HepG2 (cell line): ENCODE measurements at regions not wholly inside any gene's neighbourhood (a gene's known extent, or its start where the extent isn't known, plus 50 kb on each side); places are given as distances from the start of the nearest gene placed in this dataset.
"Not testable (repeated sequence)": the region's sequence is repeated elsewhere in the genome, so short reads cannot be mapped to it uniquely, and the experiment has no call there.

Experiments
- ATAC-seq: fragments of 200-7000 bp; cut with Tn5 transposase; 3 replicates; pipeline ENCODE4 v1.9.1; 2020; ENCODE audit warnings: mild to moderate bottlenecking, moderate library complexity
- BruUV-seq: library from RNA; stranded (reverse); fragments of 400-500 nt; replicated peaks from 2 replicates; lab custom pipeline; 2021; lab: Mats Ljungman, UMichigan
- CTCF ChIA-PET: fragments of 300-600 bp; formaldehyde crosslinking; extraction: SDS; loops from one replicate; lab custom pipeline; 2021; ENCODE audit warnings: low total read pairs, inconsistent platforms, low intra/inter-chr PET ratio; lab: Yijun Ruan, JAX
- POLR2A ChIA-PET: fragments of 350-600 bp; sonication (Branson Sonifier 250); formaldehyde crosslinking; loops from one replicate; lab custom pipeline; 2020; ENCODE audit warnings: antibody characterized with exemption, inconsistent platforms; lab: Yijun Ruan, JAX
- DNase-seq: peaks from one replicate; pipeline ENCODE4 v3.0.0-alpha.2; 2015; ENCODE audit warnings: low spot score
- FAIRE-seq: peaks from 3 replicates; lab custom pipeline; 2011; peaks lifted over from hg19 to GRCh38; lab: Jason Lieb, UNC
- H2AFZ ChIP-seq: one replicate; pipeline ENCODE4 v1.6.1; 2011; ENCODE audit warnings: low read length, inconsistent platforms
- H3K27ac ChIP-seq: fragments of 300-600 bp; 3 replicates; pipeline ENCODE4 v1.8.0; 2011; ENCODE audit warnings: mixed run types, mild to moderate bottlenecking, mixed read lengths, low read length, inconsistent platforms; ENCODE audit not compliant: insufficient read depth; ENCODE audit errors: extremely low read length
- H3K27me3 ChIP-seq, 2 experiments: fragments of 200-600 bp in 1 of 2; 2 replicates in 1 of 2; 3 replicates in 1 of 2; pipeline versions ENCODE4 v1.6.0 to v1.8.0; 2011; ENCODE audit warnings: low read length in 2 of 2, mild to moderate bottlenecking in 2 of 2, moderate library complexity in 2 of 2, inconsistent platforms in 1 of 2; ENCODE audit not compliant: insufficient read depth in 2 of 2, control insufficient read depth in 1 of 2
- H3K36me3 ChIP-seq, 2 experiments: fragments of 200-600 bp in 1 of 2; replicated peaks in 1 of 2; 2 replicates in 1 of 2; 3 replicates in 1 of 2; pipeline versions ENCODE4 v1.5.1 to v1.8.0; 2011; ENCODE audit warnings: low read length in 2 of 2, inconsistent platforms in 1 of 2; ENCODE audit not compliant: insufficient read depth in 2 of 2, control insufficient read depth in 1 of 2
- H3K4me1 ChIP-seq: 2 replicates; pipeline ENCODE4 v1.5.1; 2012; ENCODE audit warnings: low read length, inconsistent platforms; ENCODE audit not compliant: insufficient read depth
- H3K4me2 ChIP-seq: 2 replicates; pipeline ENCODE4 v1.6.0; 2011; ENCODE audit warnings: low read depth, low read length, inconsistent platforms
- H3K4me3 ChIP-seq, 3 experiments: fragments of 200-600 bp in 1 of 3; sonication (generic), shearing (Covaris generic) in 1 of 3; replicated peaks in 1 of 3; 2 replicates each; pipeline ENCODE4 v1.5.1; 2011 to 2016; ENCODE audit warnings: low read length in 3 of 3, inconsistent platforms in 2 of 3, low read depth in 2 of 3, mild to moderate bottlenecking in 2 of 3, control low read depth in 1 of 3, mixed read lengths in 1 of 3; ENCODE audit not compliant: insufficient read depth in 1 of 3
- H3K79me2 ChIP-seq: one replicate; pipeline ENCODE4 v1.6.1; 2011; ENCODE audit warnings: low read length, inconsistent platforms; ENCODE audit not compliant: insufficient read depth
- H3K9ac ChIP-seq: 2 replicates; pipeline ENCODE4 v1.6.0; 2011; ENCODE audit warnings: mild to moderate bottlenecking, low read depth, low read length, inconsistent platforms; ENCODE audit not compliant: insufficient read depth
- H3K9me3 ChIP-seq: 2 replicates; pipeline ENCODE4 v1.5.1; 2012; ENCODE audit warnings: mild to moderate bottlenecking, low read length
- H4K20me1 ChIP-seq: 2 replicates; pipeline ENCODE4 v1.6.0; 2011; ENCODE audit warnings: inconsistent platforms, mild to moderate bottlenecking, low read length, moderate library complexity; ENCODE audit not compliant: insufficient read depth
- FOXK2 ChIP-seq: fragments of 450-650 bp; IDR thresholded peaks from 2 replicates; pipeline ENCODE4 v1.6.1; 2016
- ZNF7 ChIP-seq: IDR thresholded peaks from 2 replicates; pipeline ENCODE4 v1.6.1; 2016; ENCODE audit warnings: missing biosample characterization, missing genetic modification reagents
- WGBS: methylation state at CpG from one replicate; pipeline ENCODE4 v1.1.6; 2017; ENCODE audit warnings: low lambda C conversion rate; 5-methylcytosine and 5-hydroxymethylcytosine counted together
- in situ Hi-C: cut with HindIII; loops from 2 replicates; pipeline ENCODE4 v1.10.0; 2017; ENCODE audit warnings: low pct_unique_long_range_greater_than_20kb; ENCODE audit not compliant: extremely low pct_ligation_motif_present
- intact Hi-C: fragments of 100-400 bp; cut with micrococcal nuclease; formaldehyde crosslinking; loops from one replicate; pipeline ENCODE4 v1.10.0; 2022; ENCODE audit not compliant: unreplicated experiment
- TF ChIP-seq, protein P1 (sequence below): sonication (generic); formaldehyde crosslinking; IDR thresholded peaks from 2 replicates; pipeline ENCODE4; 2020; ENCODE audit warnings: missing genetic modification reagents, mild to moderate bottlenecking, borderline replicate concordance

DNA sequence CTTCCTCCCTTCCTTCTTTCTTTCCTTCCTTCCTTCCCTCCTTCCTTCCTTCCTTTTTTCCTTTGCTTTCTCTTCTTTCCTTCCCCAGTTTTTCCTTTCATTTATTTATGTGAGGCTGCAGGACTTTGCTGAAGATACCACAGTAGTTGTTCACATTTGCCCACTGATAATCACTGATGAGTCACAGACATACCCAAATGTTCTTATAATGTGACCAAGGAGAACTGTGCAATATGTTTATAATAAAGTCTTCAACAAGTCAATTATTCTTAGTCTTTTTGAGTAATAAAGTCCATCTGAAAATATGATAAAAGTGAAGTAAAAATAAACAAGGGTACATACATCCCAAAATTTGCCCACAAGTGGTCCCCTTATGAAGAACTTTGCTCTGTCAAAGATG is 159.7 kb downstream of the GNAI1 start (continued):
- TF ChIP-seq, protein P1, sequence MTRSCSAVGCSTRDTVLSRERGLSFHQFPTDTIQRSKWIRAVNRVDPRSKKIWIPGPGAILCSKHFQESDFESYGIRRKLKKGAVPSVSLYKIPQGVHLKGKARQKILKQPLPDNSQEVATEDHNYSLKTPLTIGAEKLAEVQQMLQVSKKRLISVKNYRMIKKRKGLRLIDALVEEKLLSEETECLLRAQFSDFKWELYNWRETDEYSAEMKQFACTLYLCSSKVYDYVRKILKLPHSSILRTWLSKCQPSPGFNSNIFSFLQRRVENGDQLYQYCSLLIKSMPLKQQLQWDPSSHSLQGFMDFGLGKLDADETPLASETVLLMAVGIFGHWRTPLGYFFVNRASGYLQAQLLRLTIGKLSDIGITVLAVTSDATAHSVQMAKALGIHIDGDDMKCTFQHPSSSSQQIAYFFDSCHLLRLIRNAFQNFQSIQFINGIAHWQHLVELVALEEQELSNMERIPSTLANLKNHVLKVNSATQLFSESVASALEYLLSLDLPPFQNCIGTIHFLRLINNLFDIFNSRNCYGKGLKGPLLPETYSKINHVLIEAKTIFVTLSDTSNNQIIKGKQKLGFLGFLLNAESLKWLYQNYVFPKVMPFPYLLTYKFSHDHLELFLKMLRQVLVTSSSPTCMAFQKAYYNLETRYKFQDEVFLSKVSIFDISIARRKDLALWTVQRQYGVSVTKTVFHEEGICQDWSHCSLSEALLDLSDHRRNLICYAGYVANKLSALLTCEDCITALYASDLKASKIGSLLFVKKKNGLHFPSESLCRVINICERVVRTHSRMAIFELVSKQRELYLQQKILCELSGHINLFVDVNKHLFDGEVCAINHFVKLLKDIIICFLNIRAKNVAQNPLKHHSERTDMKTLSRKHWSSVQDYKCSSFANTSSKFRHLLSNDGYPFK, result no peak
- TF ChIP-seq FOXK2 (no peak), ZNF7 (CRISPR knock-in tag) (no peak)

DNA sequence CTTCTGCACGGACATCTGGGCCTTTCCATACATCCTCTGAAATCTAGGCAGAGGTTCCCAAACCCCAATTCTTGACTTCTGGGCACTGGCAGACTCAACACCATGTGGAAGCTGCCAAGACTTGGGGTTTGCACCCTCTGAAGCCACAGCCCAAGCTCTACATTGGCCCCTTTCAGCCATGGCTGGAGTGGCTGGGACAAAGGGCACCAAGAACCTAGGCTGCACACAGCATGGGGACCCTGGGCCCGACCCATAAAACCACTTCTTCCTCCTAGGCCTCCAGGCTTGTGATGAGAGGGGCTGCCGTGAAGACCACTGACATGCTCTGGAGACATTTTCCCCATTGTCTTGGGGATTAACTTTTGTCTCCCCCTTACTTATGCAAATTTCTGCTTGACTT is 158.0 kb downstream of the GNAI1 start:
- H3K79me2 ChIP-seq, H3K27ac ChIP-seq, H3K9ac ChIP-seq, CTCF ChIA-PET, H3K36me3 ChIP-seq, BruUV-seq, H3K27me3 ChIP-seq, ATAC-seq, H2AFZ ChIP-seq, H4K20me1 ChIP-seq, FAIRE-seq, DNase-seq, in situ Hi-C loops, H3K4me3 ChIP-seq, H3K4me2 ChIP-seq, H3K4me1 ChIP-seq, intact Hi-C loops, H3K9me3 ChIP-seq, POLR2A ChIA-PET: not testable (repeated sequence)
- 0% methylated on average over 3 of the region's 3 CpGs for WGBS
